ENCODE measurements at regions not wholly inside any gene's neighbourhood (a gene's known extent, or its start where the extent isn't known, plus 50 kb on each side); places are given as distances from the start of the nearest gene placed in this dataset.

DNA sequence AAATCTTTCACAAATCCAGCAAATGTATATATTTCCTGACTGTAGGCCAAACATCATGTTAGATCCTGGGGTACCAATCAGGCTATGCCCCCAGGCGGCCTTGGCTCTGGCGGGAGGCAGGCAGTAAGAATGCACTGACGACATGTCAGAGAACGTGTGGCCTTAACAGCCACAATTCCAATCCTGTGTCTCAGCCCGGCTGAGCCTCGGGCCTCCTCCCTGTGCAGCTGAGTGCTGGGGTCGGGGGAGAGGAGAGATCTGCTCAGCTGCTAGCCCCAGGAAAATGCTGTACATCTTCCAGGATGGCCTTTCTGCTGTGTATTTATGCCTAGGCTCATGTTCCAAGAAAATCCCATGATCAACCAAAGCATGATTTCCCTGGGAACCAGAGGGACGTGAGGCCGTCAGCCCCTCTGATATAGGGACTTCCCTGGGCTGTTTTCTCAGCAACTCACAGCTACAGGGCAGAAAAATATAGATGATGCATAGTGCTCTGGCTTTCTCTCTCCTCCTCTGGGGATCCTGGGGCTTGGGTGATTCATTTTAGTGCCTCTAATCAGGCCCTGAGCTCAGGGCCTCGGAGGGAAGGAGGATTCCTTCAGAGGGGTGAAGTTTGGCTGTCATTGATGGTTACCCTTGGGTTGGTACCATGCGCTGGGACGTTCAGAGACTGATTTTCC, 604.0 kb downstream of the HS3ST4 start:
- DNase-seq = no peak
- Histone ChIP-seq H3K27ac (no peak overlapping the region), H3K4me1 (no peaks in the 10 kb centered on the region), H3K4me3 (no peak overlapping the region), H3K27me3 (no peaks in the 10 kb centered on the region), H3K36me3 (no peaks in the 10 kb centered on the region), H3K9me3 (no peaks in the 10 kb centered on the region)
- 70% methylated on average over 12 of the region's 12 CpGs for WGBS, 2 donors
- TF ChIP-seq POLR2A (IDR thresholded peaks at IDR 0.05) = no peak
- TF ChIP-seq EP300 (IDR thresholded peaks at IDR 0.05) = no peak
- TF ChIP-seq, protein P1, sequence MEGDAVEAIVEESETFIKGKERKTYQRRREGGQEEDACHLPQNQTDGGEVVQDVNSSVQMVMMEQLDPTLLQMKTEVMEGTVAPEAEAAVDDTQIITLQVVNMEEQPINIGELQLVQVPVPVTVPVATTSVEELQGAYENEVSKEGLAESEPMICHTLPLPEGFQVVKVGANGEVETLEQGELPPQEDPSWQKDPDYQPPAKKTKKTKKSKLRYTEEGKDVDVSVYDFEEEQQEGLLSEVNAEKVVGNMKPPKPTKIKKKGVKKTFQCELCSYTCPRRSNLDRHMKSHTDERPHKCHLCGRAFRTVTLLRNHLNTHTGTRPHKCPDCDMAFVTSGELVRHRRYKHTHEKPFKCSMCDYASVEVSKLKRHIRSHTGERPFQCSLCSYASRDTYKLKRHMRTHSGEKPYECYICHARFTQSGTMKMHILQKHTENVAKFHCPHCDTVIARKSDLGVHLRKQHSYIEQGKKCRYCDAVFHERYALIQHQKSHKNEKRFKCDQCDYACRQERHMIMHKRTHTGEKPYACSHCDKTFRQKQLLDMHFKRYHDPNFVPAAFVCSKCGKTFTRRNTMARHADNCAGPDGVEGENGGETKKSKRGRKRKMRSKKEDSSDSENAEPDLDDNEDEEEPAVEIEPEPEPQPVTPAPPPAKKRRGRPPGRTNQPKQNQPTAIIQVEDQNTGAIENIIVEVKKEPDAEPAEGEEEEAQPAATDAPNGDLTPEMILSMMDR (IDR thresholded peaks at IDR 0.05) = no peak
- no peak for TF ChIP-seq POLR2AphosphoS5 (IDR thresholded peaks at IDR 0.05)
- intact Hi-C loops (cut with DNase I) = no loop called here

DNA sequence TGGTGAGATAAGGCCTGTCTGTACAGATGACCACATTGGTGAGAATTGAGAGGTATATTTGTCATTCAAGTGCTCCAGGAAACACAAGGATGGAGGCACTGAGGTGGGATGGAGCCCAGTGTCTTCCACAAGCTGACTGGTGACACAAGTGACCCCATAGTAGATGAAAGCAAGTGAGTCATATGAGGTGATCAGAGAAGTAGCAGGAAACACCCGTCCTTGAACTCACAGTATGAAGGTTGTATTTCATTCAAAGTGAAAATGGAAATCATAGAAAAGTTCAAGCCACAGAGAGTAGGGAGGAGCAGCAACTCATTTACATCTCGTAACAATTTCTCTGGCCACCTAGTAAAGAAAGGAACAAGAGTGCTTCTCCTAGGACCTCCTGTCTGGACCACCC, 609.8 kb downstream of the HS3ST4 start:
- no peak for DNase-seq
- Histone ChIP-seq H3K4me3 (no peak overlapping the region), H3K9me3 (peaks cover 0 to 4% (median 0%) of the 10 kb centered on the region in 4 donors), H3K4me1 (no peaks in the 10 kb centered on the region), H3K27me3 (no peaks in the 10 kb centered on the region), H3K27ac (no peak overlapping the region), H3K36me3 (no peaks in the 10 kb centered on the region)
- no peak for TF ChIP-seq POLR2A (IDR thresholded peaks at IDR 0.05)
- WGBS, 2 donors = 73 to 81% methylated on average over 2 of the region's 2 CpGs
- intact Hi-C loops (cut with DNase I) = no loop called here

DNA sequence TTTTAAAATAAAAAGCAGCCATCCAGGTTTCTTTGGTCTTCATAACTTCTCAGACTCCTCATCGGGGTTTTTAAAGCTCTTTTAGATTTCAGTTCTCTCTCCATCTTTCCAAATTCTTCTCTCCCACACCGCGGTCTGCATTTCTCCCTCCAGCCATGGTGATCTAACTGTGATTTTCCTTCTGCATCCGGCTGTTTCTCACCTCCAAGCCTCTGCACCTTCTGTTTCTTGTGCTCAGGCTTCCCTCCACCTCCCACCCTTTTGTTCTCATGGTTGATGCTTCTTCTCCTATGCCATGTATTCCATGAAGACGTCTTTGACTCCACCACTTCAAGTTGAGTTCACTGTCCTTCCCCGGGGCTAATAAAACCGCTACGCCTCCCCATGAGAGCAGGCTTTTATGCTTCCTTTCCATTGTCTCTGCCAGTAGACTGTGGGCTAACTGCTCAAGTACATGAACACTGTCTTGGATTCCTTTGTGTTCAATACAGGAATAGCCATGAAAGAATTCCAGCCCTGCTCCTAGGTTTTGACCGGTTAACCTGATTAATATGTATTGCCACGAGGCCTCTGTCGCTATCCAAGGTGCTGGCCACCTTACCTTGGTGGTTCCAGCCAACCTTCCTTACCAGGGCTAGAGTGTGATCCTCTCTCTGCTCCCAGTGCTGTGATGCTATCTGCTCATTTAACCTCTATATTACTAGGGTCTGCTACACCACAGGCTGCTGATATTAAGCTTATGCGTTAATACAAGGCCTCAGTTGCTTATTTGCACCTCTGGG, 625.1 kb downstream of the HS3ST4 start:
- 68 to 73% methylated on average over 12 of the region's 12 CpGs for WGBS, 2 donors
- Histone ChIP-seq H3K4me3 (no peak overlapping the region), H3K27me3 (no peaks in the 10 kb centered on the region), H3K4me1 (no peaks in the 10 kb centered on the region), H3K27ac (no peak overlapping the region), H3K36me3 (no peaks in the 10 kb centered on the region), H3K9me3 (no peaks in the 10 kb centered on the region)
- DNase-seq = no peak
- TF ChIP-seq, protein P1 (IDR thresholded peaks at IDR 0.05) = no peak
- intact Hi-C loops (cut with DNase I) = no loop called here

DNA sequence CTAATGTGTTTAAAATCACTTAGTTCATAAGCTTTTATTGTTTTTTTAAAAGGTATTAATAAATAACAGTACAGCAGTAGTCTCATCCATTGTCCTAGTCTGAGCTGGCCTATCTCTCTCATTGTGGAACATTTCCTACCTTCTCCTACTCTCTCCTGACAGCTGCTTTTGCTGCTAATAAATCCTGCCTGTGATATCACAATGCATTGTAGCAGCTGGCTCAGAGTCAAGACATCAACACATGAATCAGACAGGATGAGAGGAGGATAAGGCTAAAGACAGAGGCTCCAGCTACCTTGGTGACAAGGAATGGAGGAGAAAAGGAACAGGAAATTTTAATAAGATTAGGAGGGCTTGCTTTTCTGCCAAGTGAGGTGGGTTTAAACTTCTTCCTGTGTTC, 626.1 kb downstream of the HS3ST4 start:
- Histone ChIP-seq H3K36me3 (no peaks in the 10 kb centered on the region), H3K9me3 (no peaks in the 10 kb centered on the region), H3K27ac (no peak overlapping the region), H3K4me1 (no peaks in the 10 kb centered on the region), H3K27me3 (no peaks in the 10 kb centered on the region), H3K4me3 (no peak overlapping the region)
- DNase-seq = no peak
- intact Hi-C loops (cut with DNase I) = no loop called here
- TF ChIP-seq, protein P1 (IDR thresholded peaks at IDR 0.05) = no peak

DNA sequence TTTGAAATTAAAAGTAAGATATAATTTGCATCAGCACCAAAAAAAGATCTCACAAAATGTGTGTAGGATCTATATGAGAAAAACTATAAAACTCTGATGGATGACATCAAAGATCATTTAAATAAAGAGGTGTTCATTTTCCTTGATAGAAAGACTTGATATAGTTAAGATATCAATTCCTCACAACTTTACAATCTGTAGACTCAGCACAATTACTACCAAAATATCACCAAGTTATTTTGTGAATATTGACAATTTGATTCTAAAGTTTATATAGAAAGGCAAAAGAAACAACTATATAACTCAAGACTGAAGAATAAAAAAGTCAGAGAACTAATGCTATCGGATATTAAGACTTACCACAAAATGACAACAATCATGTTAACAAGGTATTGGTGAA, 638.9 kb downstream of the HS3ST4 start:
- 93 to 98% methylated on average over 1 of the region's 1 CpG for WGBS, 2 donors
- no peaks in the 10 kb centered on the region for H3K36me3 ChIP-seq
- intact Hi-C loops (cut with DNase I) = no loop called here

More for the DNA sequence above, 638.9 kb downstream of the HS3ST4 start:
- H3K4me1 ChIP-seq = no peaks in the 10 kb centered on the region
- no peak overlapping the region for H3K4me3 ChIP-seq
- H3K27ac ChIP-seq = no peak overlapping the region
- DNase-seq = no peak
- no peak for TF ChIP-seq POLR2AphosphoS5 (IDR thresholded peaks at IDR 0.05)
- no peak for TF ChIP-seq EP300 (IDR thresholded peaks at IDR 0.05)
- TF ChIP-seq, protein P1 (IDR thresholded peaks at IDR 0.05) = no peak
- no peak for TF ChIP-seq POLR2A (IDR thresholded peaks at IDR 0.05)
- peaks cover 0 to 5% (median under 1%) of the 10 kb centered on the region in 4 donors for H3K9me3 ChIP-seq
- H3K27me3 ChIP-seq = no peaks in the 10 kb centered on the region
